Astrocyte of the spinal cord (primary cell): ENCODE measurements at regions not wholly inside any gene's neighbourhood (a gene's known extent, or its start where the extent isn't known, plus 50 kb on each side); places are given as distances from the start of the nearest gene placed in this dataset.

Source experiments
- DNase-seq: peaks from one replicate; pipeline ENCODE4 v3.0.0; 2011; ENCODE audit warnings: low read depth, low spot score
- H3K4me3 ChIP-seq: 2 replicates; pipeline ENCODE4 v1.5.1; 2011; ENCODE audit warnings: low read depth, mild to moderate bottlenecking, low read length, moderate library complexity
- in situ Hi-C: cut with HindIII; loops from 2 replicates; pipeline ENCODE4 v1.10.0; 2017; ENCODE audit warnings: low sequenced_read_pairs
- TF ChIP-seq, protein P1 (sequence below): IDR thresholded peaks from 2 replicates; pipeline ENCODE4 v1.5.1; 2012; ENCODE audit warnings: low read depth, mild to moderate bottlenecking, low read length, inconsistent platforms

GRCh38 chr13:24012648-24013047 lies 115.3 kb upstream of the C1QTNF9B start:
- DNase-seq, result no peak
- TF ChIP-seq, protein P1, sequence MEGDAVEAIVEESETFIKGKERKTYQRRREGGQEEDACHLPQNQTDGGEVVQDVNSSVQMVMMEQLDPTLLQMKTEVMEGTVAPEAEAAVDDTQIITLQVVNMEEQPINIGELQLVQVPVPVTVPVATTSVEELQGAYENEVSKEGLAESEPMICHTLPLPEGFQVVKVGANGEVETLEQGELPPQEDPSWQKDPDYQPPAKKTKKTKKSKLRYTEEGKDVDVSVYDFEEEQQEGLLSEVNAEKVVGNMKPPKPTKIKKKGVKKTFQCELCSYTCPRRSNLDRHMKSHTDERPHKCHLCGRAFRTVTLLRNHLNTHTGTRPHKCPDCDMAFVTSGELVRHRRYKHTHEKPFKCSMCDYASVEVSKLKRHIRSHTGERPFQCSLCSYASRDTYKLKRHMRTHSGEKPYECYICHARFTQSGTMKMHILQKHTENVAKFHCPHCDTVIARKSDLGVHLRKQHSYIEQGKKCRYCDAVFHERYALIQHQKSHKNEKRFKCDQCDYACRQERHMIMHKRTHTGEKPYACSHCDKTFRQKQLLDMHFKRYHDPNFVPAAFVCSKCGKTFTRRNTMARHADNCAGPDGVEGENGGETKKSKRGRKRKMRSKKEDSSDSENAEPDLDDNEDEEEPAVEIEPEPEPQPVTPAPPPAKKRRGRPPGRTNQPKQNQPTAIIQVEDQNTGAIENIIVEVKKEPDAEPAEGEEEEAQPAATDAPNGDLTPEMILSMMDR, result no peak
- in situ Hi-C loops, result no loop called here
- no peak overlapping the region for H3K4me3 ChIP-seq

DNA sequence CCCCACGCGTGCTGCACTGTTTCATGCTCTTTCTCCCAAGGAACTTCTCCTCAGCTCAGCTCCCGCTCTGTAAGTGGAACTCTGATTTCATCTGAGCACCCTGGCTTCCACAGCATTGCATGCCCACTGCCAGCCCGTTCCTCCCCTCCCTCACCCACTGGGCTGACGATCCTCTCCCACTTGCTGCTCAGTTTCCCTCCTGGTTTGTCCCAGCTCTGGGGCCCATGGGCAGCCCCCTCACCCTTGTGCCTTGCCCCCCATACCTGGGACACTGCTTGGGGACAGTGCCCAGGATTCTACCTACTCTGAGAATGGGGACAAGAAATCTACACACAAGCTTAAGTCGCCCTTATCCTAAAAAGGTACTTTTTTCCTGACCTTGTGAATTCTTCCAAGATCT lies 115.9 kb upstream of the C1QTNF9B start:
- no peak overlapping the region for H3K4me3 ChIP-seq
- DNase-seq, result no peak
- in situ Hi-C loops, result no loop called here
- TF ChIP-seq, protein P1, result no peak

DNA sequence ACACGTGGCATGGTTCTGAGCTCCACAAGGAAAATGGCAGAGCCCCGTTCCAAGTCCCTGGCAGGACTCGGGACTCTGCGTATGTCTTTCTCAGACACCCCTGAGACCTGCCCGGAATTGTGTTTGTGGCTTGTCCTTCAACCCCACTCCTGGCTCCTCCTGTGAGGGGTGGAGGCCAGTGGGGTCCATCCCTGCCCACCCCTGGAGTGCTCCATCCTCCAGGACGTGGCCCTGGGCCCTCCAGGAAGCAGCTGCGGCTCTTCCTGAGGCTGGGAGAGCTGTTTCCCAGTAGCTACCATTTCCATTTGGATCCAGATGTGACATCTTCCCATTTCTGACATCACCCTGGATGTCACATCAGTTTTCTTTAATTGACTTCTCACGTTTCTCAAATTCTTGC lies 118.7 kb upstream of the C1QTNF9B start:
- H3K4me3 ChIP-seq, result no peak overlapping the region
- TF ChIP-seq, protein P1, result no peak
- no peak for DNase-seq
- in situ Hi-C loops, result no loop called here

- in situ Hi-C loops, result no loop called here
Observed at GRCh38 chr13:24022568-24022967, 125.3 kb upstream of the C1QTNF9B start.

GRCh38 chr13:24023073-24023472 lies 125.8 kb upstream of the C1QTNF9B start:
- H3K4me3 ChIP-seq, result no peak overlapping the region
- no peak for DNase-seq
- in situ Hi-C loops, result no loop called here
- TF ChIP-seq, protein P1, result no peak

More at GRCh38 chr13:24022568-24022967, 125.3 kb upstream of the C1QTNF9B start:
- peak; percentile 11 for DNase-seq
- no peak overlapping the region for H3K4me3 ChIP-seq
- TF ChIP-seq, protein P1, result no peak

DNA sequence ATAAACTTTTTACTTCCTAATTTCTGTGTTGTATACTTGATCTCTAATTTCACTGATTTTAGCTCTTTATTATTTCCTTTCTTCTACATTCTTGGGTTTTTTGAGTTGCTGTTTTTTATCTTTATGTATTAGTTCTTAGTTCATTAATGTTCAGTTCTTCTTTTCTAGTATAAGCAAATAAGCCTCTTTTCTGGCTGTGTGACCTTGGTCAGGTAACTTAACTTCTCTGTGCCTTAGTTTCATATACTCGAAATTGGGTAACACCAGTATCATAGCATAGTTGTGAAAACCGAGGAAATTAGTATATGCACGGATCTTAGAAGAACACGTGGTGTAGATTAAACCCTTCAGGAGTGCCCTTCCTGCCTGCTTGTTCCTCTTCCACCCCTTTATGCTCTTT lies 130.2 kb upstream of the C1QTNF9B start:
- no peak overlapping the region for H3K4me3 ChIP-seq
- in situ Hi-C loops, result no loop called here
- DNase-seq, result no peak
- TF ChIP-seq, protein P1, result no peak

GRCh38 chr13:24032252-24032651 lies 128.3 kb upstream of the SPATA13 start:
- in situ Hi-C loops, result no loop called here
- TF ChIP-seq, protein P1, result no peak
- DNase-seq, result peak; percentile 45
- H3K4me3 ChIP-seq, result no peak overlapping the region
